OCI-LY7 (cell line): ENCODE measurements at regions not wholly inside any gene's neighbourhood (a gene's known extent, or its start where the extent isn't known, plus 50 kb on each side); places are given as distances from the start of the nearest gene placed in this dataset.

Experiments
- BruUV-seq: library from RNA; stranded (reverse); fragments of 400-500 nt; replicated peaks from 2 replicates; lab custom pipeline; 2021; lab: Mats Ljungman, UMichigan
- CTCF ChIA-PET: fragments of 300-600 bp; sonication (Branson Sonifier 250); formaldehyde crosslinking; loops from one replicate; lab custom pipeline; 2022; ENCODE audit warnings: antibody characterized with exemption; ENCODE audit not compliant: unreplicated experiment; lab: Charles Lee
- POLR2A ChIA-PET: fragments of 300-600 bp; sonication (Branson Sonifier 250); formaldehyde crosslinking; loops from one replicate; lab custom pipeline; 2022; ENCODE audit warnings: antibody characterized with exemption; lab: Charles Lee
- DNase-seq: peaks from one replicate; pipeline ENCODE4 v3.0.0-alpha.2; 2015; ENCODE audit warnings: low spot score
- H2AFZ ChIP-seq: fragments of 200-600 bp; sonication (generic), shearing (Covaris generic); 2 replicates; pipeline ENCODE4 v1.6.1; 2014; ENCODE audit warnings: mild to moderate bottlenecking, antibody characterized with exemption, low read length, moderate library complexity
- H3K27ac ChIP-seq: fragments of 200-600 bp; sonication (generic); 2 replicates; pipeline ENCODE4 v1.5.1; 2014; ENCODE audit warnings: mixed run types, low read depth, mild to moderate bottlenecking, moderate library complexity, low read length, inconsistent platforms; ENCODE audit not compliant: poor library complexity, severe bottlenecking
- H3K36me3 ChIP-seq: fragments of 200-600 bp; sonication (generic); 2 replicates; pipeline ENCODE4 v1.6.1; 2014; ENCODE audit warnings: mild to moderate bottlenecking, antibody characterized with exemption, low read length, moderate library complexity, mixed read lengths; ENCODE audit not compliant: insufficient read depth
- H3K4me1 ChIP-seq: fragments of 200-600 bp; sonication (generic); 2 replicates; pipeline ENCODE4 v1.5.1; 2014; ENCODE audit warnings: mild to moderate bottlenecking, low read length; ENCODE audit not compliant: insufficient read depth, poor library complexity, severe bottlenecking
- H3K4me2 ChIP-seq: fragments of 200-600 bp; sonication (generic); 2 replicates; pipeline ENCODE4 v1.6.1; 2014; ENCODE audit warnings: mild to moderate bottlenecking, low read length
- H3K4me3 ChIP-seq: fragments of 200-600 bp; sonication (generic); 2 replicates; pipeline ENCODE4 v1.5.1; 2014; ENCODE audit warnings: mild to moderate bottlenecking, low read depth, low read length; ENCODE audit not compliant: poor library complexity, severe bottlenecking
- H3K79me2 ChIP-seq: fragments of 200-600 bp; sonication (generic); 2 replicates; pipeline ENCODE4 v1.6.1; 2016; ENCODE audit warnings: low read depth, mild to moderate bottlenecking, low read length, moderate library complexity, mixed read lengths; ENCODE audit not compliant: insufficient read depth
- H3K9me2 ChIP-seq: fragments of 200-600 bp; sonication (generic); 2 replicates; pipeline ENCODE4 v1.6.1; 2016; ENCODE audit warnings: mild to moderate bottlenecking, low read length, mixed read lengths; ENCODE audit not compliant: insufficient read depth
- H3K9me3 ChIP-seq: fragments of 200-600 bp; sonication (generic); 2 replicates; pipeline ENCODE4 v1.6.1; 2014; ENCODE audit warnings: mild to moderate bottlenecking, mixed run types, low read length, mixed read lengths
- H4K20me1 ChIP-seq: fragments of 200-600 bp; sonication (generic); 2 replicates; pipeline ENCODE4 v1.6.1; 2014; ENCODE audit warnings: mild to moderate bottlenecking, antibody characterized with exemption, low read length, moderate library complexity, mixed read lengths; ENCODE audit not compliant: insufficient read depth
- EZH2phosphoT487 ChIP-seq: fragments of 200-600 bp; sonication (generic); IDR thresholded peaks from 2 replicates; pipeline ENCODE4 v1.6.1; 2018; ENCODE audit warnings: low read depth, borderline replicate concordance, mild to moderate bottlenecking, mixed run types, antibody characterized with exemption, low read length, moderate library complexity, mixed read lengths
- intact Hi-C: fragments of 100-400 bp; cut with micrococcal nuclease; formaldehyde crosslinking; loops from one replicate; pipeline ENCODE4 v1.10.0; 2022; ENCODE audit not compliant: unreplicated experiment
- TF ChIP-seq, protein P1 (sequence below): fragments of 200-600 bp; sonication (generic); conservative IDR thresholded peaks from 2 replicates; pipeline ENCODE4 v1.5.1; 2014; ENCODE audit warnings: mild to moderate bottlenecking, antibody characterized with exemption, low read length, moderate library complexity, mixed read lengths

GRCh38 chr4:18445110-18445509, 423.6 kb upstream of the LCORL start:
- BruUV-seq = no TSS peak

DNA sequence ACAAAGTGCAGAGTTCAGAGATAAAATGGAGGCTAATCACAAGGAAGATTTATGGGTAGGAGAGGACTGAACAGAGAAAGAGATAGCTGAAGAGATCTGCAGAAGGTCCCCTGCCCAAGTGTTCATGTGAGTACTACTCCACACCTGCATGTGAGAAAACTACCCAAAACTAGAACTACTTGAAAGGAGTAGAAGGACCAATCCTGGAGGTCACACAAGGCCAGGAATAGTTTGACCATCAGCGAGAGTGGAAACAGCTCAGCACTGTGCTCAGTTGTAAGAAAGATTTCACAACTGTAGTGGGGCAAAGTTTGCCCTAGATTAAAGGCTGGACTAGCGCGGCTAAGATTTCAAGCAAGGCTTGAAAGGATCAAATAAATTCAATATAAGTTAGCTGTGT, 422.7 kb upstream of the LCORL start:
- Histone ChIP-seq H3K36me3 (no peaks in the 10 kb centered on the region), H3K79me2 (no peaks in the 10 kb centered on the region), H3K9me3 (peaks cover 4% of the 10 kb centered on the region; the same call in 1 of the 2 replicates), H3K4me2 (no peak overlapping the region), H3K27ac (no peak overlapping the region), H3K4me1 (no peaks in the 10 kb centered on the region), H3K9me2 (no peaks in the 10 kb centered on the region), H2AFZ (no peak overlapping the region), H3K4me3 (no peak overlapping the region), H4K20me1 (no peaks in the 10 kb centered on the region)
- no peak for DNase-seq
- BruUV-seq = no TSS peak
- no peak for TF ChIP-seq EZH2phosphoT487
- TF ChIP-seq, protein P1, sequence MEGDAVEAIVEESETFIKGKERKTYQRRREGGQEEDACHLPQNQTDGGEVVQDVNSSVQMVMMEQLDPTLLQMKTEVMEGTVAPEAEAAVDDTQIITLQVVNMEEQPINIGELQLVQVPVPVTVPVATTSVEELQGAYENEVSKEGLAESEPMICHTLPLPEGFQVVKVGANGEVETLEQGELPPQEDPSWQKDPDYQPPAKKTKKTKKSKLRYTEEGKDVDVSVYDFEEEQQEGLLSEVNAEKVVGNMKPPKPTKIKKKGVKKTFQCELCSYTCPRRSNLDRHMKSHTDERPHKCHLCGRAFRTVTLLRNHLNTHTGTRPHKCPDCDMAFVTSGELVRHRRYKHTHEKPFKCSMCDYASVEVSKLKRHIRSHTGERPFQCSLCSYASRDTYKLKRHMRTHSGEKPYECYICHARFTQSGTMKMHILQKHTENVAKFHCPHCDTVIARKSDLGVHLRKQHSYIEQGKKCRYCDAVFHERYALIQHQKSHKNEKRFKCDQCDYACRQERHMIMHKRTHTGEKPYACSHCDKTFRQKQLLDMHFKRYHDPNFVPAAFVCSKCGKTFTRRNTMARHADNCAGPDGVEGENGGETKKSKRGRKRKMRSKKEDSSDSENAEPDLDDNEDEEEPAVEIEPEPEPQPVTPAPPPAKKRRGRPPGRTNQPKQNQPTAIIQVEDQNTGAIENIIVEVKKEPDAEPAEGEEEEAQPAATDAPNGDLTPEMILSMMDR = no peak
- POLR2A ChIA-PET = interaction anchor here (0.6 kb wide), 1 partner anchor 18 kb away, joined by 5 read pairs; no protein-coding TSS in a partner anchor
- CTCF ChIA-PET = no interaction called here
- intact Hi-C loops = no loop called here

More at GRCh38 chr4:18445110-18445509, 423.6 kb upstream of the LCORL start:
- Histone ChIP-seq H3K9me2 (no peaks in the 10 kb centered on the region), H2AFZ (no peak overlapping the region), H3K36me3 (no peaks in the 10 kb centered on the region), H4K20me1 (no peaks in the 10 kb centered on the region), H3K9me3 (peaks cover 4% of the 10 kb centered on the region; the same call in 1 of the 2 replicates), H3K4me3 (no peak overlapping the region), H3K79me2 (no peaks in the 10 kb centered on the region), H3K4me1 (no peaks in the 10 kb centered on the region), H3K4me2 (no peak overlapping the region), H3K27ac (no peak overlapping the region)
- ChIA-PET CTCF (no interaction called here), POLR2A (no interaction called here)
- intact Hi-C loops = no loop called here
- DNase-seq = no peak
- no peak for TF ChIP-seq EZH2phosphoT487
- TF ChIP-seq, protein P1 = no peak

- Histone ChIP-seq H4K20me1 (no peaks in the 10 kb centered on the region), H3K27ac (no peak overlapping the region), H3K79me2 (no peaks in the 10 kb centered on the region), H3K36me3 (no peaks in the 10 kb centered on the region), H3K4me2 (no peak overlapping the region), H3K4me3 (no peak overlapping the region), H3K9me3 (peaks cover 4% of the 10 kb centered on the region; the same call in 1 of the 2 replicates), H3K9me2 (no peaks in the 10 kb centered on the region), H2AFZ (no peak overlapping the region), H3K4me1 (no peaks in the 10 kb centered on the region)
- ChIA-PET POLR2A (interaction anchor here (1.0 kb wide), 1 partner anchor 42 kb away, joined by 3 read pairs; no protein-coding TSS in a partner anchor), CTCF (no interaction called here)
- BruUV-seq = no TSS peak
- intact Hi-C loops = no loop called here
- DNase-seq = no peak
- TF ChIP-seq, protein P1 = no peak
- TF ChIP-seq EZH2phosphoT487 = no peak
These were observed 421.4 kb upstream of the LCORL start for GRCh38 chr4:18442957-18443356.
